GM23338 (cell line): ENCODE measurements at regions not wholly inside any gene's neighbourhood (a gene's known extent, or its start where the extent isn't known, plus 50 kb on each side); places are given as distances from the start of the nearest gene placed in this dataset.

Source experiments
- ATAC-seq: fragments of 200-7000 bp; cut with Tn5 transposase; 3 replicates; pipeline ENCODE4 v1.9.1; 2020
- DNase-seq: peaks from one replicate; pipeline ENCODE4 v3.0.0-alpha.2; 2015; ENCODE audit warnings: low spot score
- H2AFZ ChIP-seq: fragments of 200-600 bp; sonication (generic); 2 replicates; pipeline ENCODE4 v1.8.0; 2016; ENCODE audit warnings: antibody characterized with exemption, mild to moderate bottlenecking, moderate library complexity
- H3F3A ChIP-seq: fragments of 200-600 bp; sonication (generic); replicated peaks from 2 replicates; pipeline ENCODE4 v1.8.0; 2017; ENCODE audit warnings: antibody characterized with exemption, mixed run types, low read depth
- H3K27ac ChIP-seq: fragments of 200-600 bp; sonication (generic); 2 replicates; pipeline ENCODE4 v1.6.1; 2016; ENCODE audit warnings: low read depth
- H3K27me3 ChIP-seq: fragments of 200-600 bp; sonication (generic); 2 replicates; pipeline ENCODE4 v1.8.0; 2016; ENCODE audit warnings: mild to moderate bottlenecking, mixed run types, moderate library complexity; ENCODE audit not compliant: insufficient read depth
- H3K36me3 ChIP-seq: fragments of 200-600 bp; sonication (generic); 2 replicates; pipeline ENCODE4 v1.8.0; 2016; ENCODE audit warnings: mild to moderate bottlenecking; ENCODE audit not compliant: insufficient read depth
- H3K4me1 ChIP-seq: fragments of 200-600 bp; sonication (generic); 2 replicates; pipeline ENCODE4 v1.8.0; 2016; ENCODE audit warnings: mild to moderate bottlenecking, moderate library complexity; ENCODE audit not compliant: insufficient read depth
- H3K4me2 ChIP-seq: fragments of 200-600 bp; sonication (generic); 2 replicates; pipeline ENCODE4 v1.7.1; 2017; ENCODE audit warnings: mixed run types
- H3K4me3 ChIP-seq: fragments of 200-600 bp; sonication (generic); 2 replicates; pipeline ENCODE4 v1.6.1; 2016; ENCODE audit warnings: mixed run types
- H3K79me2 ChIP-seq: fragments of 200-600 bp; sonication (generic); replicated peaks from 2 replicates; pipeline ENCODE4 v1.8.0; 2017; ENCODE audit warnings: mild to moderate bottlenecking; ENCODE audit not compliant: insufficient read depth
- H3K9me2 ChIP-seq: fragments of 200-600 bp; sonication (generic); 2 replicates; pipeline ENCODE4 v1.8.0; 2017; ENCODE audit not compliant: insufficient read depth
- H4K20me1 ChIP-seq: fragments of 200-600 bp; sonication (generic); replicated peaks from 2 replicates; pipeline ENCODE4 v1.8.0; 2017; ENCODE audit warnings: mild to moderate bottlenecking; ENCODE audit not compliant: insufficient read depth
- H3K27ac Mint-ChIP-seq: 2 replicates; pipeline ENCODE4 v1.8.0; 2020; ENCODE audit warnings: inconsistent platforms, mild to moderate bottlenecking, moderate library complexity, mixed read lengths
- H3K27me3 Mint-ChIP-seq: 3 replicates; pipeline ENCODE4 v1.8.0; 2022; ENCODE audit warnings: low read depth, mild to moderate bottlenecking, moderate library complexity, mixed read lengths, inconsistent platforms; ENCODE audit not compliant: insufficient read depth, poor library complexity
- H3K36me3 Mint-ChIP-seq: 3 replicates; pipeline ENCODE4 v1.8.0; 2021; ENCODE audit warnings: low read depth, mild to moderate bottlenecking, inconsistent platforms, moderate library complexity, mixed read lengths
- H3K4me1 Mint-ChIP-seq: 3 replicates; pipeline ENCODE4 v1.8.0; 2020; ENCODE audit warnings: mild to moderate bottlenecking, inconsistent platforms, mixed read lengths
- H3K4me3 Mint-ChIP-seq: 3 replicates; pipeline ENCODE4 v1.8.0; 2021; ENCODE audit warnings: moderate library complexity, mild to moderate bottlenecking, inconsistent platforms, mixed read lengths
- H3K9me3 Mint-ChIP-seq: 3 replicates; pipeline ENCODE4 v1.8.0; 2020; ENCODE audit warnings: moderate library complexity, mild to moderate bottlenecking, inconsistent platforms, mixed read lengths
- CREB1 ChIP-seq: fragments of 250-450 bp; sonication (Bioruptor Pico); IDR thresholded peaks from 2 replicates; pipeline ENCODE4 v1.5.0; 2020; ENCODE audit warnings: low read depth, mild to moderate bottlenecking, moderate library complexity
- ETS1 ChIP-seq: IDR thresholded peaks from 2 replicates; pipeline ENCODE4 v1.6.1; 2016; ENCODE audit warnings: antibody characterized with exemption
- EZH2 ChIP-seq: fragments of 200-600 bp; sonication (generic); IDR thresholded peaks from one replicate; pipeline ENCODE4 v1.8.0; 2017; ENCODE audit warnings: antibody characterized with exemption, mild to moderate bottlenecking, low read depth; ENCODE audit not compliant: unreplicated experiment
- JUNB ChIP-seq: IDR thresholded peaks from one replicate; pipeline ENCODE4 v1.6.1; 2016; ENCODE audit warnings: antibody characterized with exemption; ENCODE audit not compliant: unreplicated experiment
- NANOG ChIP-seq: IDR thresholded peaks from 2 replicates; pipeline ENCODE4 v1.6.1; 2016; ENCODE audit warnings: antibody characterized with exemption, borderline replicate concordance
- POLR2AphosphoS5 ChIP-seq: IDR thresholded peaks from 2 replicates; pipeline ENCODE4 v1.6.1; 2016; ENCODE audit warnings: antibody characterized with exemption, low read depth
- STAT1 ChIP-seq: IDR thresholded peaks from one replicate; pipeline ENCODE4 v1.6.1; 2016; ENCODE audit warnings: antibody characterized with exemption; ENCODE audit not compliant: unreplicated experiment
- ZNF114 ChIP-seq: fragments of 250-450 bp; sonication (Bioruptor Pico); IDR thresholded peaks from 2 replicates; pipeline ENCODE4 v1.5.0; 2020; ENCODE audit warnings: mild to moderate bottlenecking, moderate library complexity
- ZNF331 ChIP-seq: fragments of 250-450 bp; sonication (Bioruptor Pico); IDR thresholded peaks from 2 replicates; pipeline ENCODE4 v1.5.0; 2020; ENCODE audit warnings: low read depth, mild to moderate bottlenecking, moderate library complexity
- TF ChIP-seq, protein P1 (sequence below): IDR thresholded peaks from one replicate; pipeline ENCODE4 v1.6.1; 2018; ENCODE audit warnings: antibody characterized with exemption; ENCODE audit not compliant: unreplicated experiment
- TF ChIP-seq, protein P2 (sequence below), 2 experiments: fragments of 200-600 bp in 1 of 2; sonication (generic) in 1 of 2; conservative IDR thresholded peaks; 2 replicates each; pipeline versions ENCODE4 v1.5.1 to v1.6.1; 2016 to 2017; ENCODE audit warnings: antibody characterized with exemption in 2 of 2, low read depth in 2 of 2, mild to moderate bottlenecking in 2 of 2, moderate library complexity in 1 of 2

DNA sequence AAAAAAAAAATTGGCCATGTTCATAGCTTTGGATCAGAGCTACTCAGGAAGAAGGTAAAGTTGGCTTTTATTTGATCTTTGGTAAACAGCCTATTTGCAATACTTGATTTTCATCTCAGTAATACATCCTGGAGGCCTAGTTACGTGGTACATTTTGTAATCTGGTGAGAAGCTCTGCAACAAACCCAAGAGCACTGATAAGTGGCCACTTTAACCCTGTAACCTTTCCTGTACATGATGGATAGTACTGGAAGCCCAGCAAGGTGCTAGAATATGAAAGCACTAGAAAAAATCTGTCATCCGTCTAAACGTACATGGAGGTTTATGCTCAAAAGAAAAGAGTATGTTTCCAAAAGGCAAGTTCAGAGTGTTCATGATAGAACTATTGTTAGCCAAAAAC, 88.3 kb upstream of the BMP2K start (continued):
- TF ChIP-seq ZNF331 (CRISPR knock-in tag) (no peak), STAT1 (no peak), ETS1 (no peak), NANOG (no peak), CREB1 (CRISPR knock-in tag) (no peak), ZNF114 (no peak)
- TF ChIP-seq, protein P1, sequence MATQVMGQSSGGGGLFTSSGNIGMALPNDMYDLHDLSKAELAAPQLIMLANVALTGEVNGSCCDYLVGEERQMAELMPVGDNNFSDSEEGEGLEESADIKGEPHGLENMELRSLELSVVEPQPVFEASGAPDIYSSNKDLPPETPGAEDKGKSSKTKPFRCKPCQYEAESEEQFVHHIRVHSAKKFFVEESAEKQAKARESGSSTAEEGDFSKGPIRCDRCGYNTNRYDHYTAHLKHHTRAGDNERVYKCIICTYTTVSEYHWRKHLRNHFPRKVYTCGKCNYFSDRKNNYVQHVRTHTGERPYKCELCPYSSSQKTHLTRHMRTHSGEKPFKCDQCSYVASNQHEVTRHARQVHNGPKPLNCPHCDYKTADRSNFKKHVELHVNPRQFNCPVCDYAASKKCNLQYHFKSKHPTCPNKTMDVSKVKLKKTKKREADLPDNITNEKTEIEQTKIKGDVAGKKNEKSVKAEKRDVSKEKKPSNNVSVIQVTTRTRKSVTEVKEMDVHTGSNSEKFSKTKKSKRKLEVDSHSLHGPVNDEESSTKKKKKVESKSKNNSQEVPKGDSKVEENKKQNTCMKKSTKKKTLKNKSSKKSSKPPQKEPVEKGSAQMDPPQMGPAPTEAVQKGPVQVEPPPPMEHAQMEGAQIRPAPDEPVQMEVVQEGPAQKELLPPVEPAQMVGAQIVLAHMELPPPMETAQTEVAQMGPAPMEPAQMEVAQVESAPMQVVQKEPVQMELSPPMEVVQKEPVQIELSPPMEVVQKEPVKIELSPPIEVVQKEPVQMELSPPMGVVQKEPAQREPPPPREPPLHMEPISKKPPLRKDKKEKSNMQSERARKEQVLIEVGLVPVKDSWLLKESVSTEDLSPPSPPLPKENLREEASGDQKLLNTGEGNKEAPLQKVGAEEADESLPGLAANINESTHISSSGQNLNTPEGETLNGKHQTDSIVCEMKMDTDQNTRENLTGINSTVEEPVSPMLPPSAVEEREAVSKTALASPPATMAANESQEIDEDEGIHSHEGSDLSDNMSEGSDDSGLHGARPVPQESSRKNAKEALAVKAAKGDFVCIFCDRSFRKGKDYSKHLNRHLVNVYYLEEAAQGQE, result no peak

GRCh38 chr4:78688366-78688765, 87.8 kb upstream of the BMP2K start:
- Histone ChIP-seq H4K20me1 (no peaks in the 10 kb centered on the region), H3K36me3 (no peaks in the 10 kb centered on the region), H2AFZ (no peak overlapping the region), H3K4me2 (no peak overlapping the region), H3K27ac (no peak overlapping the region), H3K9me2 (0 out of 2 replicates have a peak, but pooled peaks cover 3% of the 10 kb centered on the region), H3K79me2 (no peaks in the 10 kb centered on the region), H3K4me1 (no peaks in the 10 kb centered on the region), H3F3A (no peaks in the 10 kb centered on the region), H3K4me3 (no peak overlapping the region), H3K27me3 (no peaks in the 10 kb centered on the region)
- H3K27ac Mint-ChIP-seq, result no peak overlapping the region
- no peaks in the 10 kb centered on the region for H3K9me3 Mint-ChIP-seq
- no peaks in the 10 kb centered on the region; the same call in 2 of the 3 replicates for H3K4me1 Mint-ChIP-seq
- no peaks in the 10 kb centered on the region for H3K36me3 Mint-ChIP-seq
- no peak for DNase-seq
- no peaks in the 10 kb centered on the region for H3K27me3 Mint-ChIP-seq
- ATAC-seq, result no peak
- H3K4me3 Mint-ChIP-seq, result no peak overlapping the region
- TF ChIP-seq JUNB (no peak), EZH2 (no peak), CREB1 (CRISPR knock-in tag) (no peak), POLR2AphosphoS5 (no peak), STAT1 (no peak), NANOG (no peak), ETS1 (no peak), ZNF114 (no peak), ZNF331 (CRISPR knock-in tag) (no peak)
- TF ChIP-seq, protein P2, sequence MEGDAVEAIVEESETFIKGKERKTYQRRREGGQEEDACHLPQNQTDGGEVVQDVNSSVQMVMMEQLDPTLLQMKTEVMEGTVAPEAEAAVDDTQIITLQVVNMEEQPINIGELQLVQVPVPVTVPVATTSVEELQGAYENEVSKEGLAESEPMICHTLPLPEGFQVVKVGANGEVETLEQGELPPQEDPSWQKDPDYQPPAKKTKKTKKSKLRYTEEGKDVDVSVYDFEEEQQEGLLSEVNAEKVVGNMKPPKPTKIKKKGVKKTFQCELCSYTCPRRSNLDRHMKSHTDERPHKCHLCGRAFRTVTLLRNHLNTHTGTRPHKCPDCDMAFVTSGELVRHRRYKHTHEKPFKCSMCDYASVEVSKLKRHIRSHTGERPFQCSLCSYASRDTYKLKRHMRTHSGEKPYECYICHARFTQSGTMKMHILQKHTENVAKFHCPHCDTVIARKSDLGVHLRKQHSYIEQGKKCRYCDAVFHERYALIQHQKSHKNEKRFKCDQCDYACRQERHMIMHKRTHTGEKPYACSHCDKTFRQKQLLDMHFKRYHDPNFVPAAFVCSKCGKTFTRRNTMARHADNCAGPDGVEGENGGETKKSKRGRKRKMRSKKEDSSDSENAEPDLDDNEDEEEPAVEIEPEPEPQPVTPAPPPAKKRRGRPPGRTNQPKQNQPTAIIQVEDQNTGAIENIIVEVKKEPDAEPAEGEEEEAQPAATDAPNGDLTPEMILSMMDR (conservative IDR thresholded peaks at IDR 0.05; ENCODE audit: low read depth in 2 of 2), result no peak
- TF ChIP-seq, protein P1, result no peak
